SK-N-MC (cell line): ENCODE measurements at regions not wholly inside any gene's neighbourhood (a gene's known extent, or its start where the extent isn't known, plus 50 kb on each side); places are given as distances from the start of the nearest gene placed in this dataset.

Source experiments
- DNase-seq: peaks from one replicate; pipeline ENCODE4 v3.0.0-alpha.2; 2011; ENCODE audit warnings: low read depth, low spot score
- H3K27ac ChIP-seq: fragments of 200-600 bp; sonication (generic); 2 replicates; pipeline ENCODE4 v1.5.1; 2016; ENCODE audit warnings: mixed run types
- H3K36me3 ChIP-seq: fragments of 200-600 bp; sonication (generic); 2 replicates; pipeline ENCODE4 v1.6.1; 2017; ENCODE audit warnings: antibody characterized with exemption, low read length, mixed read lengths; ENCODE audit not compliant: insufficient read depth
- H3K4me3 ChIP-seq: fragments of 200-600 bp; sonication (generic); 2 replicates; pipeline ENCODE4 v1.5.1; 2016
- H3K9ac ChIP-seq: fragments of 200-600 bp; sonication (generic); 2 replicates; pipeline ENCODE4 v1.8.0; 2017; ENCODE audit warnings: mixed run types, mixed read lengths; ENCODE audit not compliant: insufficient read length
- H3K9me3 ChIP-seq: fragments of 200-600 bp; sonication (generic); 2 replicates; pipeline ENCODE4 v1.6.1; 2017; ENCODE audit warnings: low read depth, mild to moderate bottlenecking, antibody characterized with exemption, low read length, moderate library complexity, mixed read lengths
- EZH2 ChIP-seq: fragments of 200-600 bp; sonication (generic); IDR thresholded peaks from one replicate; pipeline ENCODE4 v1.6.1; 2017; ENCODE audit warnings: antibody characterized with exemption
- FOXP2 ChIP-seq: optimal IDR thresholded peaks from 2 replicates; pipeline ENCODE3; 2011; ENCODE audit warnings: mild to moderate bottlenecking, moderate library complexity; ENCODE audit not compliant: insufficient read depth; ENCODE audit errors: extremely low read length, control extremely low read depth
- POLR2AphosphoS5 ChIP-seq: IDR thresholded peaks from 2 replicates; pipeline ENCODE4 v1.6.1; 2012; ENCODE audit warnings: mild to moderate bottlenecking, low read depth, low read length, borderline replicate concordance

GRCh38 chr2:20536619-20537422 is 89.9 kb downstream of the RHOB start:
- DNase-seq: no peak
- Histone ChIP-seq H3K9ac (no peak overlapping the region), H3K9me3 (no peaks in the 10 kb centered on the region), H3K4me3 (no peak overlapping the region), H3K36me3 (no peaks in the 10 kb centered on the region), H3K27ac (no peak overlapping the region)
- no peak for TF ChIP-seq POLR2AphosphoS5
- TF ChIP-seq EZH2: no peak
- TF ChIP-seq FOXP2: no peak

GRCh38 chr2:20537423-20538307 is 90.8 kb downstream of the RHOB start:
- Histone ChIP-seq H3K36me3 (no peaks in the 10 kb centered on the region), H3K9me3 (no peaks in the 10 kb centered on the region), H3K27ac (no peak overlapping the region), H3K4me3 (no peak overlapping the region), H3K9ac (no peak overlapping the region)
- no peak for DNase-seq
- TF ChIP-seq FOXP2: no peak
- TF ChIP-seq EZH2: no peak
- TF ChIP-seq POLR2AphosphoS5: no peak

- Histone ChIP-seq H3K27ac (no peak overlapping the region), H3K36me3 (no peaks in the 10 kb centered on the region), H3K9ac (no peak overlapping the region), H3K9me3 (no peaks in the 10 kb centered on the region), H3K4me3 (no peak overlapping the region)
- no peak for TF ChIP-seq POLR2AphosphoS5
- TF ChIP-seq EZH2: no peak
- no peak for TF ChIP-seq FOXP2
- no peak for DNase-seq
Observed at GRCh38 chr2:20538308-20539132, 91.6 kb downstream of the RHOB start.

- H3K9me3 ChIP-seq: no peaks in the 10 kb centered on the region
- no peak overlapping the region for H3K4me3 ChIP-seq
- H3K27ac ChIP-seq: no peak overlapping the region
- no peak for DNase-seq
- no peaks in the 10 kb centered on the region for H3K36me3 ChIP-seq
- H3K9ac ChIP-seq: no peak overlapping the region
- TF ChIP-seq POLR2AphosphoS5 (no peak), EZH2 (no peak), FOXP2 (no peak)
Observed at GRCh38 chr2:20539133-20539719, 92.4 kb downstream of the RHOB start.

GRCh38 chr2:20539776-20540586 is 93.1 kb downstream of the RHOB start:
- no peak overlapping the region for H3K4me3 ChIP-seq
- no peaks in the 10 kb centered on the region for H3K9me3 ChIP-seq
- H3K27ac ChIP-seq: no peak overlapping the region
- TF ChIP-seq POLR2AphosphoS5 (no peak), EZH2 (no peak), FOXP2 (no peak)
- no peak for DNase-seq
- no peak overlapping the region for H3K9ac ChIP-seq
- no peaks in the 10 kb centered on the region for H3K36me3 ChIP-seq

GRCh38 chr2:20540587-20541293 is 93.9 kb downstream of the RHOB start:
- Histone ChIP-seq H3K4me3 (no peak overlapping the region), H3K9ac (no peak overlapping the region), H3K9me3 (no peaks in the 10 kb centered on the region), H3K27ac (no peak overlapping the region), H3K36me3 (no peaks in the 10 kb centered on the region)
- no peak for DNase-seq
- TF ChIP-seq EZH2: no peak
- no peak for TF ChIP-seq FOXP2
- no peak for TF ChIP-seq POLR2AphosphoS5

GRCh38 chr2:20541294-20541640 is 94.4 kb downstream of the RHOB start:
- no peaks in the 10 kb centered on the region for H3K9me3 ChIP-seq
- H3K27ac ChIP-seq: no peak overlapping the region
- TF ChIP-seq POLR2AphosphoS5 (no peak), FOXP2 (no peak), EZH2 (no peak)
- H3K4me3 ChIP-seq: no peak overlapping the region
- H3K9ac ChIP-seq: no peak overlapping the region
- DNase-seq: no peak
- H3K36me3 ChIP-seq: no peaks in the 10 kb centered on the region
